GM21526 (cell line): ENCODE measurements at regions not wholly inside any gene's neighbourhood (a gene's known extent, or its start where the extent isn't known, plus 50 kb on each side); places are given as distances from the start of the nearest gene placed in this dataset.

Source experiments
- ATAC-seq: cut with Tn5 transposase; IDR thresholded peaks from one replicate; pipeline ENCODE4 v1.9.1; 2021; ENCODE audit warnings: moderate library complexity; ENCODE audit not compliant: unreplicated experiment, low FRiP score

DNA sequence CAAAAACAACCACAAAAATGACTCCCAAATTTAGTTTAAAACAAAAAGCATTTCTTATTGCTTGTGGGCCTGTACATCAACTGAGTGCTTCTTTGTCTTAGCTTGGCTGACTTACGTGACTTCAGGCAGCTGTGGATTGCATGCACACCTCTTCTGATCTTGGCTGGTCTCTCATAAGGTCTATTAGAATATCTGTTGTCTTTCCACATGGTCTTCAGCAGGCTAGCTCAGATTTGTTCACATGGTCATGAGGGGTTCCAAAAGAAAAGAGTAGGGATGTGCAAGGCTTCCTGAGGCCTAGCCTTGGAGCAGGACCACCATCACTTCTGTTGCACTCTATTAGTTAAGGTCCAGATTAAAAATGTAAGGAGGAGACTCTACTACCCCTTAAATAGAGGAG, 120.1 kb downstream of the LRRC70 start:
- no peak for ATAC-seq

DNA sequence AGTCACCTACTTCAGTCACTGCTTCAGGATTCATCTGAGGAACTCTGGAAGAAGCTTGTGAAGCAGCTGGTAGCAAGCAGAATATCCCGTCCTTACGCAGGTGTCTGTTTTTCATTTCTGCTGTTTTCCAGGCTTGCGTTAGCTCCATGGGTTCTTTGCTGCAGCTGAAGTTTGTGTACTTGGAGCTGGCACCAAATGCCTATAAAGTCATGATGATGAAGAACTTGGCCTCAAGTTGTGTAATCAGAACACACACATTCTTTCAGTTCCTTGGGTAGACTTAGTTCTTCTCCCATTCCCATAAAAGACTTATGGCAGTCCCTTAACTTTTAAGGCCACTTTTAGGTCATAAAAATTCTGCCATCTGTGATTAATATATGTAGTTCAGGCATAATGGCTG, 116.7 kb downstream of the LRRC70 start:
- no peak for ATAC-seq

DNA sequence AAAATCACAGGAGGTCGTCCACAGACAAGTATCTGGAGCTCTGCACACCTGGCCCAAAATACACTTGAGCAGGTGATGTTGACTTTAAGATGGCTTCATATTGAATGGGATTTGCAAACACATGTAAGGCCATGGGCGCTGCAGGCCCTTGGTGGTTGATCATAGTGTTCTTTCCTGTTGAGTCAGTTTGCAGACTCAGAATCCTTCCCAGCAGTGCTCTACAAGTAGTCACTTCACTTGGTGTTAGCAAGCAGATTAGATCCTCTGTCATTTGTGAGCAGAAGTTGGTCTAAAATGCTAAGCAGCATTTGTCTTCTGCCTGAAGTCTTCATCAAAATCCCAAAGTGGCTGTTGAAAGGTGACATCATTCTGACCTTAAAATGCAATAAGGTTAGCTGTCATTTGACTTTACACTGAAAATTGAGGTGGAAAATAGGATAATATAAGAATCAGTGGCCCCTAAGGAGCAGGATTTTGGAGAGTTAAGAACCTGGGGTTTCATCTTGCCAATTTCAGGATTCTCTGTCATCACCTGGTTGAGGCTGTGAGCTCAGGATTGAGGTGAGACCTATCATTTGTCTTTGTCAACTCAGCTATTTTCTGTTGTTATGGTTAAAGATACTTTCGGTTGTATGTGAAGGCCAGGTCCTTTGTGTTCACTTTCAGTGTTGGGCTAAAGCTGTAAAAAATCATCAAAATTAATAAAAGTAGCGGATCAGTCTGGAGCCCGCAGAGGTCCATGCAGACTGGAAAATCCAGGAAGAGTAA, 114.5 kb downstream of the LRRC70 start:
- no peak for ATAC-seq

DNA sequence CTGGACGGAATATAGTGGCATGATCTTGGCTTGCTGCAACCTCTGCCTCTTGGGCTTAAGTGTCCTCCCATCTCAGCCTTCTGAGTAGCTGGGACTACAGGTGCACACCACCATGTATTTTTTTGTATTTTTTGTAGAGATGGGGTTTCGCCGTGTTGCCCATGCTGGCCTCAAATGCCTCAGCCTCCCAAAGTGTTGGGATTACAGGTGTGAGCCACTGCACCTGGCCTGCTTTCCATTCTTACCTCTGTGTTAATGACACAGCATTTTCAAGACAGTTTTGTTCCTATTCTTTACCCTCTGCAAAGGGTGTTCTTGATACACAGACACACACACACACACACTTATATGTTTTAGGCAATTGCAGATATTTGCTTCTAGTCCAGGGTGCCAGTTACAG, 113.3 kb downstream of the LRRC70 start:
- no peak for ATAC-seq

DNA sequence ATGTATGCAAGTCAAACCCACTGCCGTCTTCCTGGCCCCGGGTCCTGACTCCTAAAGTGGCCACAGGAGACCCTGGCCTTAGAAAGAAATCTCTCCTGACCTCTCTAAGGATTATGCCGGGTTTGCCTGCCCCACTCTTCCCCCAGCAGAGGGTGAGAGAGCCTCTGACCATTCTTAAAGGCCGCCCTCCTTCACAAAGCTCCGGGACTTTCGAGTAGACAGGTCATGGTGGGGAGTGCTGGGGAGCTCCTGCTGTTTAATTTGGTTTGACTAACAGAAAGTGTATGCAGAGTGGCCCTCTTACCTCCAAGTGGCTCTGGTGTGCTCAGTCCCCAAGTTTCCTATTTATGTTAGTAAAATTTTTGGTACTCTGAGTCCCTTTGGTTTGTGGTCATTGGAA, 111.8 kb downstream of the LRRC70 start:
- no peak for ATAC-seq

DNA sequence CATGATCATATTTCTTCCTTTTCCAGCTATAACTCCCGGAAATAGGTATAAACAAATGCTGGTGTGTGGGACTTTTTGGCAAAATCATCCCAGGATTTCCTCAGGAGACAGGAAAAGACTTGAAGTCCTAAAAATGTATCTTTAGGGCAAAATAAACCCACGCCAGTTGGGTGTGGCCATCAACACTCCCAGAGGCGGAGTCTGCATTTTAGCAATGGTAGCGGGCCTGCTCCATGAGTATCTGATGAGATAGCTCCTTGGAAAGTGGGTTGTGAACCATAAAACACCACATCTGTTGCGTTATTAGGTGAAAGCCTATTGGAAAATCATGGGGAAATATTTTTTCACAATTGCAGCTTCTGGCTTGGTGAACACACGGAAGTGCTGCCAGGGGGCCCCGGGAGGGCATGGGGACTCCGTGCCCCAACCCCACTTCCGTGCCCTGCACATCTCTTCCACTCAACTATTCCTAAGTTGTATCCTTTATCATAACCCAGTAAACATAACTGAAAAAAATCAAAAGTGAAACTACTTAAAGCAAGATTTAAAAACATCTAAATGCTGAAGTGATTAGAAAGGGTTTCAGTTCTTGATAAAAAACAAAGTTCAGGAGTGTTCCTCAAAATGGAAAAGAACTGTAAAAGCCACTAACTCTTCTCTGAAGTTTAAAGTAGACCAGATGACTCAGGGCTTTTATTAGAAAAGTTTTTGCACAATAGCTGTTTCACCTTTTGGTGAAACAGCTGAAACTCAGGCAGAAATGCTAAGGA, 111.2 kb downstream of the LRRC70 start:
- ATAC-seq, result no peak

DNA sequence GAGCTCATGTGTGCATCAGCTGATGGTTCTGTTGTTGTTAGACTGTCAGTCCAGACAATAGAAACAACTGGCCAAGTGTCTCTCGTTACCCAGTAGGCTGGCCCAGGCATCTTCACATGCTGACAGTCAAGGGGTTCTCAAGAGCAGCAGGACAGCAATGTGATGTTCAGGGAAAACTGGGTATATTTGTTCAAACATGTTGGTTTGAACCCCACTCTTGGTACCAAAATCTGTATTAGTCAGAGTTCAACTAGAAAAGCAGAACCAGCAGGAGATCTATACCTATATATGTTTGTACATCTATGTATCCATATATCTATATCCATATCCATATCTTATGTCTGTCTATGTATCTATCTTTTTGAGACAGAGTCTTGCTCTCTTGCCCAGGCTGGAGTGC, 108.1 kb downstream of the LRRC70 start:
- ATAC-seq, result no peak

DNA sequence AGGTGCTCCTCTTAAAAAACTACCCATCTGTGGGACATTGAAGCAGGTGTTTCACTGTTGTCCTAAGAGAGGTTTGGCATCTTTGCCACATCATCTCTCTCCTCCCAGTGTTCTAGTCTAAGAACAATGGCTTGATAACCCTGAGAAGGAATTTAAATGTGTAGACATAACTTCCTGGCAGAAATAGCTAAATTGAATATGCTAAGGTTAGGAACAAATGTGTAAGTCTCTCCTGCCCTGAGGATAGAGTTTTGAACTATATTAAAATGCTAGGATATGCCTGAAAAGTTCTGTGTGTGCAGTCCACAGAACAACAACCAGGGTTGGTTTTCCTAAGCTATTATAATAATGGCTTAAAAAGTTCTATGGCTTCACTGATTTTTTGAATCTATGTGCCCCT, 106.6 kb downstream of the LRRC70 start:
- ATAC-seq, result no peak

DNA sequence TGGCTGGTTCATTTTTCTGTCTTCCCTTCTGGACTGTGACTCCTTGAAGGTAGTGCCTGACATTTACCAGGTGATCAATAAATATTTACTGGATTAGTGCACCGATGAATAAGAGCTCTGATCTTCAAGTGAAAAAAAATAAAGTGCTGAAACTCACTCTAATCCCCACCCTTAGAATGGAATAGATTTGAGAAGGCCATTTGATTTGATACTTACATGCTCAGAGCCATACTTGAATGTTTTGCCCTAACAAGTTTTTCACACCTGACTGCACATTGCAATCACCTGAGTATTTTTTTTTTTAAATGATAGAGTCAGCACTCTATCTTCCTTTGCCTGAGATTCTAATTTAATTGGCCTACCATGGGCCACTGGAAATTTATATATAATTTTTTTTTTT, 105.7 kb downstream of the LRRC70 start:
- no peak for ATAC-seq

DNA sequence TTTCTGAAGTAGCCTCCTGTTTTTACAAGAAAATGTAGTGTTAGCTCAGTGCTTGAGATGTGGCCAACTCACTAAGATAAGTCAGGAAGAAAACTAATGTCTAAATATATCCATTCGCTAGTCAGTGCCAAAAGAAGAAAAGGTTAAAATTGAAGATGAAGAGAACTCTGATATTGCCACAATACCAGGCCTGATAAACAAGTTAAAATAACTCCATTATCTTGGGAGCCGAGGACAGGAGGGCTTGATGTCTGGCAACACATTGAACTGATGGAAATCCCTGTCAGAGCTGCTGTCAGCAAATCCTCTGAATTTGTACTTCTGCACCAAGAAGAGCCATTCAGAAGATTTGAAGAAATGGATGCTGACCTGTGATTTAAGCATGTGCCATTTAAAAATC, 103.4 kb downstream of the LRRC70 start:
- no peak for ATAC-seq

DNA sequence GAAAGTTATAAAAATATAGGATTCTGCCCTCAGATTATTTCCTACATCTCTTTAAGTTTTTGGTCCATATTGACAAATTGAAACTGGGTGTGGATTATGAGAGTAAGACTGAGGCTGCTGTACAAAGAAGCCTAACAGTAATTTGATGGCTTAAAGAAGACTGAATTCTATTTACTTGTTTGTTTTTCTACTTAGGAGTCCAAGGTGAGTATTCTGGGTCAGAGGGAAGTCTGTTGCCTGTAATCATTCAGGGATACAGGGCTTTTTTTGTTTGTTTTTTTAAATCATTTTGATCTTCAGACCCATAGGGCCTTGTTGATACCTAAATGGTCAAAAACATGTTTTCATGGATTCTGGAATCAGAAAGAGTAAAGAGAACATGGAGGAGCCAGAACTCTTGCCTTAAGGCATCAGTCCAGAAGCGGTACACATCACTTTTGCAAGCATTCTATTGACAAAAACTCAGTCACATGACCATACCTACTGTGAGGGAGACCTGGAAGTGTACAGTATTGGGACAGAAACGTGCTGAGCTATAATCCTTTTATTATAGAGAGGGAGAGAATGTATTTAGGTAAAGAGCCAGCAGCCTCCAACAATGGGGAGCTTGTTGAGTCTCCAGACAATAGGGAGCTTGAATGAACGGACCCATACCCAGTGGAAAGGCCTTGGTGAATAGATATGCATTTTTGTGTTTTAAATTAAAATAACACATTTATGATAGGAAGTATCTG, 102.7 kb downstream of the LRRC70 start:
- no peak for ATAC-seq

DNA sequence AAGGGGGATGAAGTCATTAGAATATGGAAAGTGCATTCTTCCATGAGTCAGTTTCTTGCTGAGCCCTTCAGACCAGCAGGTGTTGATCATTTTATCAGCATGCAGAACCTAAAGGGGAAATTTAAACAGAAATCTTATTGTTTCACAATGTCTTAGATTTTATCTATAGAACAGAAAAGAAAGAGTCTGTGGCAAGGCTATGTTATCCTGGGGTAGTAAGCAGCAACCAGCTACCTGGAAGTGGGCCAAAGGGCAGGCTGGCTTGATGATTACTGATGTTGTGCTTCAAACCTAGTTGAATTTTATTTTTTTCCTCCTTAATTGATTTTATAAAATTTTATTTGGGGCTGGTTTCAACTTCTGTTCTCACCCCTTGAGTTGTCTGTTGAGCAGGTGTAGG, 101.5 kb downstream of the LRRC70 start:
- ATAC-seq, result no peak
